ENCODE measurements at regions not wholly inside any gene's neighbourhood (a gene's known extent, or its start where the extent isn't known, plus 50 kb on each side); places are given as distances from the start of the nearest gene placed in this dataset.

GRCh38 chr3:95521396-95521795 is 1293.0 kb upstream of the EPHA6 start:
- intact Hi-C loops (cut with micrococcal nuclease): no loop called here
- CTCF ChIA-PET: no interaction called here

More at GRCh38 chr3:95521396-95521795, 1293.0 kb upstream of the EPHA6 start:
- no peak for TF ChIP-seq JUND (IDR thresholded peaks at IDR 0.05)
- no peak for TF ChIP-seq CEBPB (IDR thresholded peaks at IDR 0.05; ENCODE audit: low read depth)
- TF ChIP-seq EZH2 (IDR thresholded peaks at IDR 0.05): no peak
- no peak for TF ChIP-seq CTCF (IDR thresholded peaks at IDR 0.05 in 2 of 3, conservative IDR thresholded peaks at IDR 0.05 in 1 of 3; ENCODE audit: borderline replicate concordance in 1 of 3, insufficient read depth in 1 of 3, low read depth in 2 of 3, low read length in 2 of 3)
- no peak for TF ChIP-seq ZBTB33 (IDR thresholded peaks at IDR 0.05; ENCODE audit: extremely low read depth, insufficient replicate concordance, low read length)
- no peak for TF ChIP-seq SIN3A (IDR thresholded peaks at IDR 0.05; ENCODE audit: low read depth)
- no peak for TF ChIP-seq SRF (IDR thresholded peaks at IDR 0.05; ENCODE audit: low read depth)
- no peak for TF ChIP-seq POLR2A (IDR thresholded peaks at IDR 0.05; ENCODE audit: borderline replicate concordance, extremely low read depth, insufficient read depth, insufficient read length)
- TF ChIP-seq ELF1 (IDR thresholded peaks at IDR 0.05; ENCODE audit: borderline replicate concordance, low read depth): no peak
- TF ChIP-seq ZFX (IDR thresholded peaks at IDR 0.05): no peak
- no peak for TF ChIP-seq RAD21 (IDR thresholded peaks at IDR 0.05; ENCODE audit: low read depth)
- TF ChIP-seq YY1 (IDR thresholded peaks at IDR 0.05; ENCODE audit: extremely low read depth, insufficient replicate concordance, low read depth, low read length): no peak
- no peak for TF ChIP-seq SP1 (IDR thresholded peaks at IDR 0.05; ENCODE audit: low read depth)
- TF ChIP-seq, protein P1, sequence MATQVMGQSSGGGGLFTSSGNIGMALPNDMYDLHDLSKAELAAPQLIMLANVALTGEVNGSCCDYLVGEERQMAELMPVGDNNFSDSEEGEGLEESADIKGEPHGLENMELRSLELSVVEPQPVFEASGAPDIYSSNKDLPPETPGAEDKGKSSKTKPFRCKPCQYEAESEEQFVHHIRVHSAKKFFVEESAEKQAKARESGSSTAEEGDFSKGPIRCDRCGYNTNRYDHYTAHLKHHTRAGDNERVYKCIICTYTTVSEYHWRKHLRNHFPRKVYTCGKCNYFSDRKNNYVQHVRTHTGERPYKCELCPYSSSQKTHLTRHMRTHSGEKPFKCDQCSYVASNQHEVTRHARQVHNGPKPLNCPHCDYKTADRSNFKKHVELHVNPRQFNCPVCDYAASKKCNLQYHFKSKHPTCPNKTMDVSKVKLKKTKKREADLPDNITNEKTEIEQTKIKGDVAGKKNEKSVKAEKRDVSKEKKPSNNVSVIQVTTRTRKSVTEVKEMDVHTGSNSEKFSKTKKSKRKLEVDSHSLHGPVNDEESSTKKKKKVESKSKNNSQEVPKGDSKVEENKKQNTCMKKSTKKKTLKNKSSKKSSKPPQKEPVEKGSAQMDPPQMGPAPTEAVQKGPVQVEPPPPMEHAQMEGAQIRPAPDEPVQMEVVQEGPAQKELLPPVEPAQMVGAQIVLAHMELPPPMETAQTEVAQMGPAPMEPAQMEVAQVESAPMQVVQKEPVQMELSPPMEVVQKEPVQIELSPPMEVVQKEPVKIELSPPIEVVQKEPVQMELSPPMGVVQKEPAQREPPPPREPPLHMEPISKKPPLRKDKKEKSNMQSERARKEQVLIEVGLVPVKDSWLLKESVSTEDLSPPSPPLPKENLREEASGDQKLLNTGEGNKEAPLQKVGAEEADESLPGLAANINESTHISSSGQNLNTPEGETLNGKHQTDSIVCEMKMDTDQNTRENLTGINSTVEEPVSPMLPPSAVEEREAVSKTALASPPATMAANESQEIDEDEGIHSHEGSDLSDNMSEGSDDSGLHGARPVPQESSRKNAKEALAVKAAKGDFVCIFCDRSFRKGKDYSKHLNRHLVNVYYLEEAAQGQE (IDR thresholded peaks at IDR 0.05; ENCODE audit: low read depth): no peak
- H3K27ac ChIP-seq (ENCODE audit: low read depth, low read length): no peak overlapping the region
- H3K4me2 ChIP-seq (ENCODE audit: low read length): no peak overlapping the region
- DNase-seq (ENCODE audit: low read depth, low spot score) (no peak), ATAC-seq (no peak)
- no TSS peak for BruUV-seq (replicated peaks)
- POLR2A ChIA-PET: no interaction called here
- RAD21 ChIA-PET (ENCODE audit: low non-redundant PET in 1 of 2, low total read pairs in 2 of 2, uncharacterized antibody in 2 of 2, unreplicated experiment in 2 of 2): no interaction called here
- no peaks in the 10 kb centered on the region for H4K20me1 ChIP-seq (ENCODE audit: insufficient read depth)
- no peak overlapping the region for H2AFZ ChIP-seq (ENCODE audit: low read depth, low read length, poor library complexity, severe bottlenecking)
- no peaks in the 10 kb centered on the region for H3K79me2 ChIP-seq (ENCODE audit: insufficient read depth, low read length)
- no peaks in the 10 kb centered on the region for H3K27me3 ChIP-seq (ENCODE audit: insufficient read depth, low read length)
- H3K36me3 ChIP-seq (ENCODE audit: control insufficient read depth in 1 of 2, insufficient read depth in 2 of 2, low read length in 2 of 2): no peaks in the 10 kb centered on the region
- peaks cover 6 to 18% of the 10 kb centered on the region in 2 experiments; a peak in 3 of 4 replicates for H3K9me3 ChIP-seq (ENCODE audit: control insufficient read depth in 1 of 2, insufficient read depth in 1 of 2, low read depth in 1 of 2, low read length in 2 of 2)
- no peaks in the 10 kb centered on the region for H3K4me1 ChIP-seq (ENCODE audit: control insufficient read depth in 1 of 2, insufficient read depth in 2 of 2, low read length in 2 of 2)
- H3K9ac ChIP-seq (ENCODE audit: low read length): no peak overlapping the region
- H3K9me2 ChIP-seq (ENCODE audit: insufficient read depth): no peaks in the 10 kb centered on the region
- no peak overlapping the region for H3K4me3 ChIP-seq (replicated peaks in 1 of 2; ENCODE audit: low read depth in 1 of 2, low read length in 2 of 2)
